IMR-90 (cell line): ENCODE measurements at regions not wholly inside any gene's neighbourhood (a gene's known extent, or its start where the extent isn't known, plus 50 kb on each side); places are given as distances from the start of the nearest gene placed in this dataset.

Experiments
- ATAC-seq: fragments of 200-7000 bp; cut with Tn5 transposase; 2 replicates; pipeline ENCODE4 v1.9.1; 2020; ENCODE audit warnings: low read depth, mild to moderate bottlenecking, moderate library complexity
- BruUV-seq: library from RNA; stranded (reverse); fragments of 400-500 nt; replicated peaks from 2 replicates; lab custom pipeline; 2021; lab: Mats Ljungman, UMichigan
- CTCF ChIA-PET: fragments of 300-600 bp; formaldehyde crosslinking; extraction: SDS; loops from one replicate; lab custom pipeline; 2021; ENCODE audit warnings: antibody characterized with exemption; lab: Yijun Ruan, JAX
- POLR2A ChIA-PET: fragments of 300-600 bp; sonication (Branson Sonifier 250); formaldehyde crosslinking; loops from one replicate; lab custom pipeline; 2022; ENCODE audit warnings: antibody characterized with exemption; ENCODE audit not compliant: unreplicated experiment; lab: Charles Lee
- DNase-seq: peaks from one replicate; pipeline ENCODE4 v3.0.0; 2013
- H2AFZ ChIP-seq: replicated peaks from 2 replicates; pipeline ENCODE3; 2013; ENCODE audit warnings: low read length, mild to moderate bottlenecking; ENCODE audit not compliant: poor library complexity
- H2AK5ac ChIP-seq: 2 replicates; pipeline ENCODE4 v1.6.1; 2013; ENCODE audit warnings: low read depth, low read length, inconsistent platforms
- H2AK9ac ChIP-seq: replicated peaks from 2 replicates; pipeline ENCODE3; 2013; ENCODE audit warnings: mild to moderate bottlenecking, low read depth, low read length, moderate library complexity; ENCODE audit not compliant: poor library complexity
- H2BK120ac ChIP-seq: 2 replicates; pipeline ENCODE4 v1.6.1; 2013; ENCODE audit warnings: low read depth, low read length, inconsistent platforms
- H2BK15ac ChIP-seq: 3 replicates; pipeline ENCODE4 v1.6.1; 2013; ENCODE audit warnings: low read depth, low read length, inconsistent platforms
- H2BK20ac ChIP-seq: 2 replicates; pipeline ENCODE4 v1.6.1; 2013; ENCODE audit warnings: low read depth, mild to moderate bottlenecking, inconsistent platforms, low read length, moderate library complexity
- H2BK5ac ChIP-seq: 2 replicates; pipeline ENCODE4 v1.6.1; 2013; ENCODE audit warnings: mild to moderate bottlenecking, low read depth, low read length, inconsistent platforms; ENCODE audit not compliant: poor library complexity, severe bottlenecking
- H3K14ac ChIP-seq: replicated peaks from 2 replicates; pipeline ENCODE4 v1.6.1; 2013; ENCODE audit warnings: low read depth, low read length, inconsistent platforms
- H3K18ac ChIP-seq: 2 replicates; pipeline ENCODE4 v1.6.1; 2013; ENCODE audit warnings: low read depth, low read length, control low read depth
- H3K23ac ChIP-seq: 2 replicates; pipeline ENCODE4 v1.6.1; 2013; ENCODE audit warnings: low read depth, low read length, inconsistent platforms
- H3K27ac ChIP-seq: 2 replicates; pipeline ENCODE4 v1.5.1; 2013; ENCODE audit warnings: mild to moderate bottlenecking, control low read depth, low read length; ENCODE audit not compliant: insufficient read depth
- H3K27me3 ChIP-seq: 2 replicates; pipeline ENCODE4 v1.6.1; 2013; ENCODE audit warnings: low read length; ENCODE audit not compliant: control insufficient read depth, insufficient read depth
- H3K36me3 ChIP-seq: 2 replicates; pipeline ENCODE4 v1.6.1; 2013; ENCODE audit warnings: low read length, mixed read lengths; ENCODE audit not compliant: control insufficient read depth, insufficient read depth
- H3K4ac ChIP-seq: 2 replicates; pipeline ENCODE4 v1.6.1; 2013; ENCODE audit warnings: low read depth, low read length, inconsistent platforms
- H3K4me1 ChIP-seq: 2 replicates; pipeline ENCODE4 v1.6.1; 2013; ENCODE audit warnings: low read length, mixed read lengths; ENCODE audit not compliant: control insufficient read depth, insufficient read depth
- H3K4me2 ChIP-seq: 2 replicates; pipeline ENCODE4 v1.6.1; 2013; ENCODE audit warnings: low read depth, mild to moderate bottlenecking, control low read depth, low read length, moderate library complexity
- H3K4me3 ChIP-seq: 2 replicates; pipeline ENCODE4 v1.5.1; 2013; ENCODE audit warnings: low read depth, mild to moderate bottlenecking, control low read depth, low read length, moderate library complexity; ENCODE audit not compliant: insufficient read depth
- H3K56ac ChIP-seq: 2 replicates; pipeline ENCODE4 v1.6.1; 2013; ENCODE audit warnings: low read length, inconsistent platforms; ENCODE audit not compliant: insufficient read depth; ENCODE audit errors: extremely low read depth
- H3K79me1 ChIP-seq, 2 experiments: 2 replicates each; pipeline ENCODE4 v1.6.1; 2013; ENCODE audit warnings: low read length in 2 of 2, inconsistent platforms in 1 of 2, low read depth in 1 of 2
- H3K9ac ChIP-seq: 2 replicates; pipeline ENCODE4 v1.6.1; 2013; ENCODE audit warnings: low read depth, low read length, control low read depth
- H3K9me1 ChIP-seq: 2 replicates; pipeline ENCODE4 v1.6.1; 2013; ENCODE audit warnings: low read length, inconsistent platforms; ENCODE audit not compliant: insufficient read depth
- H3K9me3 ChIP-seq: 2 replicates; pipeline ENCODE4 v1.6.1; 2013; ENCODE audit warnings: low read length; ENCODE audit not compliant: control insufficient read depth, insufficient read depth
- H4K20me1 ChIP-seq: 2 replicates; pipeline ENCODE4 v1.6.1; 2013; ENCODE audit warnings: low read length, inconsistent platforms; ENCODE audit not compliant: insufficient read depth
- H4K5ac ChIP-seq: 2 replicates; pipeline ENCODE4 v1.6.1; 2013; ENCODE audit warnings: mild to moderate bottlenecking, low read depth, low read length, control low read depth
- H4K8ac ChIP-seq, 2 experiments: 2 replicates each; pipeline ENCODE4 v1.6.1; 2013; ENCODE audit warnings: low read depth in 2 of 2, low read length in 2 of 2, control low read depth in 1 of 2, inconsistent platforms in 1 of 2
- H4K91ac ChIP-seq: 2 replicates; pipeline ENCODE4 v1.6.1; 2013; ENCODE audit warnings: low read depth, low read length, inconsistent platforms; ENCODE audit not compliant: insufficient read depth
- CEBPB ChIP-seq: IDR thresholded peaks from 2 replicates; pipeline ENCODE4 v1.6.1; 2012; ENCODE audit warnings: low read depth, low read length, improper control_type of control experiment
- FOS ChIP-seq: fragments of 150-350 bp; IDR thresholded peaks from 2 replicates; pipeline ENCODE4 v1.6.1; 2016; ENCODE audit warnings: low read depth, low read length
- WGBS, 2 experiments: methylation state at CpG; one replicate each; pipeline versions ENCODE4 v1.1.5 to v1.1.7; 2013; ENCODE audit warnings: missing lambda C conversion rate in 2 of 2; ENCODE audit not compliant: insufficient read length in 1 of 2; ENCODE audit errors: extremely low coverage in 2 of 2; 5-methylcytosine and 5-hydroxymethylcytosine counted together
- dilution Hi-C: fragments of 300-500 bp; cut with HindIII; formaldehyde crosslinking; loops from one replicate; pipeline ENCODE4 v1.14.3; 2018; ENCODE audit warnings: low sequenced_read_pairs; ENCODE audit not compliant: unreplicated experiment
- in situ Hi-C: fragments of 300-500 bp; cut with MboI; formaldehyde crosslinking; loops from 3 replicates; pipeline ENCODE4 v1.14.3; 2019; ENCODE audit warnings: low sequenced_read_pairs, inconsistent platforms, mixed read lengths
- intact Hi-C: fragments of 100-400 bp; cut with micrococcal nuclease; formaldehyde crosslinking; loops from 2 replicates; pipeline ENCODE4 v1.10.0; 2022

- H3K9me1 ChIP-seq, result peaks cover 9% of the 10 kb centered on the region; the same call in 1 of the 2 replicates
- in situ Hi-C loops, result no loop called here
- H3K4ac ChIP-seq, result no peak overlapping the region
- ChIA-PET CTCF (no interaction called here), POLR2A (no interaction called here)
- H2BK120ac ChIP-seq, result peak overlapping the region; percentile 74; the same call in 1 of the 2 replicates
- no peak overlapping the region for H2AK9ac ChIP-seq
- dilution Hi-C loops, result no loop called here
- H3K14ac ChIP-seq, result no peak overlapping the region
- peak; percentile 36 for DNase-seq
- no peak overlapping the region for H3K23ac ChIP-seq
- H3K18ac ChIP-seq, result peak overlapping the region; percentile 3; the same call in 1 of the 2 replicates
- H2BK5ac ChIP-seq, result peak overlapping the region; percentile 5
- no peaks in the 10 kb centered on the region for H3K27me3 ChIP-seq
- H3K79me1 ChIP-seq, result no peaks in the 10 kb centered on the region
- no peak overlapping the region for H3K4me3 ChIP-seq
- intact Hi-C loops, result loop anchor here (1.0 kb wide), 1 partner anchor 11 kb away; no protein-coding TSS in a partner anchor
- H3K56ac ChIP-seq, result no peak overlapping the region; the same call in 1 of the 2 replicates
- no peak overlapping the region for H4K91ac ChIP-seq
- 0 out of 3 replicates have a peak overlapping the region, but pooled peaks have one; percentile 56 for H2BK15ac ChIP-seq
- no CpG with 5 or more reads among the region's 6 CpGs for WGBS, 2 experiments
- H4K20me1 ChIP-seq, result no peaks in the 10 kb centered on the region
- H3K4me2 ChIP-seq, result peak overlapping the region; percentile 10; the same call in 1 of the 2 replicates
- no peak overlapping the region for H2AFZ ChIP-seq
- no peaks in the 10 kb centered on the region for H3K9me3 ChIP-seq
- no peak overlapping the region for H3K27ac ChIP-seq
- H3K36me3 ChIP-seq, result no peaks in the 10 kb centered on the region
- H2BK20ac ChIP-seq, result 0 out of 2 replicates have a peak overlapping the region, but pooled peaks have one; percentile 16
- no TSS peak for BruUV-seq
- ATAC-seq, result no peak
- no peak overlapping the region for H2AK5ac ChIP-seq
- TF ChIP-seq FOS (no peak), CEBPB (peak; percentile 91)
- peaks cover 14% of the 10 kb centered on the region for H3K4me1 ChIP-seq
- H4K5ac ChIP-seq, result peak overlapping the region; percentile 26; the same call in 1 of the 2 replicates
- H4K8ac ChIP-seq, result no peak overlapping the region
- no peak overlapping the region for H3K9ac ChIP-seq
These were observed 100.3 kb downstream of the FAS start for GRCh38 chr10:89090756-89091445.
